GM19467 (cell line): ENCODE measurements at regions not wholly inside any gene's neighbourhood (a gene's known extent, or its start where the extent isn't known, plus 50 kb on each side); places are given as distances from the start of the nearest gene placed in this dataset.

Experiments used
- ATAC-seq: cut with Tn5 transposase; IDR thresholded peaks from one replicate; pipeline ENCODE4 v1.9.1; 2021; ENCODE audit warnings: mild to moderate bottlenecking, moderate library complexity; ENCODE audit not compliant: unreplicated experiment

DNA sequence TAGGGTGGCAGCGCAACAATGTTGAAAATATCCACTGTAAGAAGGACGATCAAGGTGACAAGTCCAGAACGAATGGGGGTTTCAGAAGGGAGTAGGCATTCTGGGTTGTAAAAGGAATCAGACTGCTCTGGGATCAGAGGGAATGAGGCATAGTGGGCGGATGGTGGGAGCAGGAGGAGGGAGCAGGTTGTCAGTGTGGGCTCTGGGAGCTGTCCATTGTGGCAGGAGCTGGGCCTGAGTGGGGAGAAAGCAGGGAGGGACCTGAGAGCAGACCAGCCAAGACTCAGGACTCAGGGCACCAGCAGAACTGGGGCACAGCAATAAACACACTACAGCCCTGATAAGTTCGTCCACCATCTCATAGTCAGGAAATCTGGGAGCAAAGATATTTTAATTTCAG, 292.6 kb upstream of the MKI67 start:
- ATAC-seq, result no peak

DNA sequence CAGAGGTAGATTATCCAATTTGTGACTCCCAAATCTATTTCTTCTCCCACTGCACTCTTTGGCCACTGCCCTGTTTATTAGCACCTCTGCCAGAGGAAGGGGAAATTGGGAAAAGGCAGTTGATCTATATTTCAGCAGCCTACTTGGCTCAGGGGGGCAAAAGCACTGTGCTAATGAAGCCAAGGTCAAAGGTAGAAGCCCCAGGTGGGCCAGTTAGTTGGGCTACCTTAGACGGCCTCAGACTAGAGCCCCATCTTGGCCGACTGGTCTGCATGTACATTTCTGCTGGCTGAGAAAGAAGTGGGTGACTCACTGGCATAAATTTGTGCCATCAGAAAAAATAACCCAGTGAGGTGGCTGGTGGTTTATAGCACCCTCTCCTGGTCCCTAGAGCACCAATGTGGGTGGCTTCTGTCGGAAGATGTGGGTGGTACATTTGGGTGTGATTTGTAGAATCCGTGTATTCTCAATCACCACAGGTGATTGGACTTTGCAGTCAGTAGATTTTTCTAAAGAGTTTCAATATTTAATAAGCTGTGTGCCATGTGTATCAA, 293.3 kb upstream of the MKI67 start:
- ATAC-seq, result no peak

DNA sequence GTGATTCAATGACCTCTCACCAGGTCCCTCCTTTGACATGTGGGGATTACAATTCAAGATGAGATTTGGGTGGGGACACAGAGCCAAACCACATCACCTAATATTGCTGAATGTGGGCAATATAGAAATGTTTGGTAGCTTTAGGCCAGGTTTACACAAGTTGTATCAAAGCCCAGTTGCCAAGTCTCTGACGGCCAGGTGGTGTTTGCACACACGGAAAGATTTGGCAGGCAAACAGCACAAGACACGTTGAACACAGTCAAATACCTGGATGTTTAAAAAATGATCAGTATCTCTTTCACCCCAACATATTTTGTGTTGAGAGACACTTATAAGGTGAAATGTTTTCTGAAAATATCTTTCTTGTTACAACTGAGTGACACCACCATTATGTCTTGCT, 294.4 kb upstream of the MKI67 start:
- no peak for ATAC-seq

- no peak for ATAC-seq
Observed at GRCh38 chr10:128421371-128422160, 295.3 kb upstream of the MKI67 start.

DNA sequence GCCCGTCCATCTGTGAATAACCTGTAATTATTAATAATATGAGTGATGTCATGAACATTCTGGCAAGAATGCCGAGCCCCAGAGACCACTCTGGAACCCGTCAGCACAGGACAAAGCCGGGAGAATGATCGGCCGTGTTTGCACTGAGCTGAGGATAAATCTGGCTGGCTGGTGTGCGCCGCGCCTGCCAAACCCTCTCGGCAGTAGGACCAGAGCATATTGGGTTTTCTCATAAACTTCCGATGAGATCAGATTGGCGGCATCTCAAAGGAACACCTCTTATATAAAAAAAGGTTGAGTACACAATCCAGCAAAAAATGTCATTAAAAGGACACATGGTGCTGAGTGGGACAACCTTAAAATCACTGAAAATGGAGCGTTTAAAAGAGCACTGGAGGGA, 296.0 kb upstream of the MKI67 start:
- no peak for ATAC-seq

DNA sequence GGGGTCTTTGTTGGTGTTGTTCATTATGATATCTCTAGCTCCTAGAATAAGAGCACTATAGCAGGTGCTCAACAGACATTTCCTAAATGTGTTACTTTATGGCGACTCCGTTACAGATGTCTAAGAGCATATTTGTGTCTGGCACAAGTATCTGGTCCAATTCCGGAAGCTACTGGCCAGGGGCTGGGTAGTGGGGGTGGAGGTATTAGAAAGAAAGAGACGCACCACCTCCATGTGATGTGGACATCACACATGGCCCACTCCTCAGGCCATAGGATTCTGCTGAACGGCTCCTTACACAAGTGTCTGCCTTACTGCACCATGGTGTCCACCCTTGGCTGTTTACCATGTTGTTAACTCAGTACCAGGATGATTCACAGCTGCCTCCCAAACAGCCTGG, 296.8 kb upstream of the MKI67 start:
- ATAC-seq, result no peak

- no peak for ATAC-seq
Observed at GRCh38 chr10:128429321-128429720, 303.1 kb upstream of the MKI67 start.

GRCh38 chr10:128429835-128430513, 303.8 kb upstream of the MKI67 start:
- ATAC-seq, result no peak

- ATAC-seq, result no peak
Observed at GRCh38 chr10:128431083-128431482, 304.9 kb upstream of the MKI67 start.

GRCh38 chr10:128431506-128431905, 305.3 kb upstream of the MKI67 start:
- no peak for ATAC-seq

GRCh38 chr10:128432011-128432410, 305.8 kb upstream of the MKI67 start:
- no peak for ATAC-seq

- ATAC-seq, result no peak
Observed at GRCh38 chr10:128432423-128432822, 306.2 kb upstream of the MKI67 start.

- ATAC-seq, result no peak
Observed at GRCh38 chr10:128435811-128436210, 309.6 kb upstream of the MKI67 start.

DNA sequence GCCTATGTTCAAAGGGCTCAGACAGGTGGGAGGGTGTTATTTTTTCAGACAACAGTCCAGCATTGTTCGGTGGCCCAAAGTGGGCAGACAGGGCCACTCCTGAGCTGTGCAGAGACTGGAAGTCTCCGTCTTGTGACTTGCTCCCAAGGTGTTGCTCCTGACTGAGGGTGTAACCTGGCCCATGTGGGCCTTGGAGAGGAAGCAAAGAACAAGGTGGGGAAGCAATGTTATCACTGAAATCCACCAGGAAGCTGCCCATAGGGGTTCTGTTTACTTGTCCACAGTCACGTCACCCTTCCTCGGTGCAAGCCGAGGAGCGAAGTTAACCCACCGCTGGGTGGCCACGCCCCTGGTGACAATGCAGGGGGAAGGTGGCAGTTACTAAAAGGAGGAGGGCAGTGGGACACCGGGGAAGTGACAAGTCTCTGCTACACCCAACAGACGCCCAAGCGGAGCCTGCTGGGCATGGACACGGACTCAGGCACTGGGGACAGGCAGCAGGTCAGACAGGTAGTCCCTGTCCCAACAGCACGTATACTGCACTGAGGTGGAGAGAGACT, 311.6 kb upstream of the MKI67 start:
- ATAC-seq, result no peak

- ATAC-seq, result no peak
Observed at GRCh38 chr10:128438417-128439063, 312.3 kb upstream of the MKI67 start.

DNA sequence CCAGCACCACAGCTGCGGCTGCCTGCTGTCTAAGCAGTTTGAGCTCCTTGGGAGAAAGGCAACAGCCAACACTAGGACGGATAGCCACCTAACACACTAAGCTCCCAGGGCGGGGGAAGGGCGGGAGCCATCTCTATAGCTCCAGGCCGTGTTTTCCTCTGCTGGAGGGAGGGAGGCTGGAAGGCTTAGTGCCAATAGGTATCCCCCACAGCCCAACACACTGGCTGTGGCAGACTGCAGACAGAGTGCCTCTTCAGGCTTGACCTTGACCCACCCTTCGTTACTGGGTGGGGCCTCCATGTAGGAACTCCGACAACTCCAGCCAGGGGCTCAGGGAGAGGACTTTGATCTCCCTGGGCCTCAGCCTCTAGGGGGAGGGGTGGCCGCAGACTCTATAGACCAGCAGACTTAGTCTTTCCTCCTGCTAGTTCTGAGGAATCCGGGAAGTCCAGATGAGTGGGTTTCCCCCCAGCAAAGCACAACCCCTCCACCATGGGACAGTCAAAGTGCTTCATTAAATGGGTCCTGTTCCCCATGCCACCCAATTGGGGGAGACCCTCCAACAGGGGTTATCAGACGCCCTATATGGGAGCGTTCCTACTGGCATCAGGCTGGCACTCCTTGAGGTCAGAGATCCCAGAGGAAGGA, 314.4 kb upstream of the MKI67 start:
- no peak for ATAC-seq

- ATAC-seq, result no peak
Observed at GRCh38 chr10:128443925-128444518, 317.8 kb upstream of the MKI67 start.

- no peak for ATAC-seq
Observed at GRCh38 chr10:128448796-128449195, 322.6 kb upstream of the MKI67 start.

DNA sequence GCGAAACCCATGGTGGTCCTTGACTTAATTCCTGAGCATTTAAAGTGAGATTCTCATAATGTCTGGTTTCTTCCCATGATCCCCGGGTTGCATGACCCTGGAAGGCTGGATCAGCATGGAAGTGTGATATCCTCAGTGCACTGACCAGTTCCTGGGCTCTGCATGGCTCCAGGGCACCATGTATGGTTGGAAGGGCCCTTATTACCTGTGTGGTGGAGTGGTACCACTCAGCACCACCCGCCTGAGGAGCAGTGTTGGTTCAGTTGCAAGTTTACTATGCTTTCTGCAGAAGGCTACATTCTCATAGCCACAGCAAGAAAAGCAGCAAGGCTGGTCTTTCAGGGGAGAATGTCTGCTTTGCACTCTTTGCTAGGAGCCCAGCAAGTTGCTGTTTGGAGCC, 325.7 kb upstream of the MKI67 start:
- no peak for ATAC-seq

DNA sequence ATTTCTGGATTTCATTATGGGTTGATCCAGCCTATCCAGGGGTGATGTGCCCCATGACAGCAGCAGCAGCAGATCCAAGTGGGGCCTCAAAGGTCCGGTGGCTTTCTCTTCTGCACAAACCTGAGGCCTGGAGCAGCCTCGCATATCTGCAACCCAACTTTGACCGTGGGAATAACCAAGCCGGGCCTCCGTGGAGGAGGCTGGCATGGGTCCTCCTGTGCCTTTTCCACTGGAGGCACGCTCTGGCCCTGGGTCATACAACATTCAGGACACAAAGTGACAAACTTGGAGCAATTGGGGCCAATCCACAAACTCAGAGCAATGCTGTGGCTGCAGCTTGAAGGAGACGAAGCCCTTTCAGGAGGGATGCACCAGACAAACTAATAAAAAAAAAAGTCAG, 330.0 kb upstream of the MKI67 start:
- ATAC-seq, result no peak

DNA sequence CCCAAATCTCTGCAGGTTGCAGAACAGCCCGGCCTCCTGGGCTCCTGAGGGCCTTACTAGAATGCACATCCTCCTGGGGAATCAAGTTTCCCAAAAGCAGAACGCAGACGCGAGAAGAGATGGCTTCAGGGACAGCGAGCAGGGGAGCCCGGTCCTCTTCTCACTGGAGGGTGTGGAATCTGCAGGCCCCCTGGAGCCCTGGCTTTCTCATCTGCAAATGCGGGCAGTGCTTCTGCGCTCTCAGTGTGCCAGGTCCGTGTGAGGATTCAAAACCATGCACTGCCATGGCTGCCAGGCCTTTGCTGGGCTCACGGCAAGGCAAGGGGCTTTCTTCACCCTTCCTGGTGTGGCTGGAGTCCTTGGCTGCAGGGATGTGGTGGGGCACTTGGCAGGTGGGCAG, 330.9 kb upstream of the MKI67 start:
- no peak for ATAC-seq
